SKM-1 treated with dmso at 0.1 percent for 144 hours (cell line): ENCODE measurements at regions not wholly inside any gene's neighbourhood (a gene's known extent, or its start where the extent isn't known, plus 50 kb on each side); places are given as distances from the start of the nearest gene placed in this dataset.

Source experiments
- DNase-seq: peaks from one replicate; lab custom pipeline; 2025; ENCODE audit not compliant: unreplicated experiment; lab: John Stamatoyannopoulos, UW

- no peak for DNase-seq
Measured at GRCh38 chr16:6160871-6161270, 1063.3 kb upstream of the EEF2KMT start.

GRCh38 chr16:6160303-6160702 is 1062.7 kb upstream of the EEF2KMT start:
- DNase-seq: no peak

GRCh38 chr16:6157806-6158205 is 1060.2 kb upstream of the EEF2KMT start:
- no peak for DNase-seq

- no peak for DNase-seq
Measured at GRCh38 chr16:6155271-6155670, 1057.7 kb upstream of the EEF2KMT start.

GRCh38 chr16:6153901-6154300 is 1056.3 kb upstream of the EEF2KMT start:
- DNase-seq: no peak

GRCh38 chr16:6149031-6149430 is 1051.4 kb upstream of the EEF2KMT start:
- no peak for DNase-seq

GRCh38 chr16:6148361-6148760 is 1050.8 kb upstream of the EEF2KMT start:
- DNase-seq: no peak

- DNase-seq: no peak
Measured at GRCh38 chr16:6146874-6147425, 1049.4 kb upstream of the EEF2KMT start.

- DNase-seq: no peak
Measured at GRCh38 chr16:6146356-6146755, 1048.8 kb upstream of the EEF2KMT start.

- no peak for DNase-seq
Measured at GRCh38 chr16:6144463-6144862, 1046.9 kb upstream of the EEF2KMT start.

- DNase-seq: no peak
Measured at GRCh38 chr16:6143020-6143419, 1045.4 kb upstream of the EEF2KMT start.

GRCh38 chr16:6133009-6133557 is 1035.5 kb upstream of the EEF2KMT start:
- DNase-seq: no peak

GRCh38 chr16:6132121-6132520 is 1034.5 kb upstream of the EEF2KMT start:
- no peak for DNase-seq

- no peak for DNase-seq
Measured at GRCh38 chr16:6131526-6132050, 1034.0 kb upstream of the EEF2KMT start.

- no peak for DNase-seq
Measured at GRCh38 chr16:6125483-6126259, 1028.1 kb upstream of the EEF2KMT start.

GRCh38 chr16:6124136-6124535 is 1026.5 kb upstream of the EEF2KMT start:
- no peak for DNase-seq

- no peak for DNase-seq
Measured at GRCh38 chr16:6122401-6122800, 1024.8 kb upstream of the EEF2KMT start.

GRCh38 chr16:6114691-6115090 is 1017.1 kb upstream of the EEF2KMT start:
- no peak for DNase-seq

- DNase-seq: no peak
Measured at GRCh38 chr16:6113749-6114148, 1016.2 kb upstream of the EEF2KMT start.

GRCh38 chr16:6112700-6113099 is 1015.1 kb upstream of the EEF2KMT start:
- no peak for DNase-seq

- no peak for DNase-seq
Measured at GRCh38 chr16:6111390-6111789, 1013.8 kb upstream of the EEF2KMT start.

- DNase-seq: no peak
Measured at GRCh38 chr16:6110346-6110745, 1012.8 kb upstream of the EEF2KMT start.
